ENCODE measurements at regions not wholly inside any gene's neighbourhood (a gene's known extent, or its start where the extent isn't known, plus 50 kb on each side); places are given as distances from the start of the nearest gene placed in this dataset.

- TF ChIP-seq EP300 (IDR thresholded peaks at IDR 0.05; ENCODE audit: borderline replicate concordance in 1 of 2, low read depth in 1 of 2, low read length in 1 of 2) (no peak), YY1 (IDR thresholded peaks at IDR 0.05; ENCODE audit: low read depth) (no peak), USF2 (IDR thresholded peaks at IDR 0.05; ENCODE audit: borderline replicate concordance, low read depth, low read length) (no peak)
These were observed 900.7 kb downstream of the JRKL start for GRCh38 chr11:97290464-97291041.

All from SK-N-SH (cell line).